Activated CD8-positive, alpha-beta T cell treated with anti-CD3 and anti-CD28 coated beads for 36 hours (primary cell): ENCODE measurements at regions not wholly inside any gene's neighbourhood (a gene's known extent, or its start where the extent isn't known, plus 50 kb on each side); places are given as distances from the start of the nearest gene placed in this dataset.

Experiments used
- ATAC-seq: fragments of 200-7000 bp; cut with Tn5 transposase; one replicate; pipeline ENCODE4 v1.10.0; 2021; ENCODE audit warnings: mild to moderate bottlenecking, moderate library complexity
- CTCF ChIA-PET: fragments of 350-600 bp; sonication (Branson Sonifier 250); formaldehyde crosslinking; loops from one replicate; lab custom pipeline; 2021; ENCODE audit warnings: antibody characterized with exemption; lab: Charles Lee
- POLR2A ChIA-PET: fragments of 350-600 bp; sonication (Branson Sonifier 250); formaldehyde crosslinking; loops from one replicate; lab custom pipeline; 2021; ENCODE audit warnings: antibody characterized with exemption; lab: Charles Lee
- DNase-seq: peaks from one replicate; pipeline ENCODE4 v3.0.0-alpha.2; 2020
- H3K27ac Mint-ChIP-seq: one replicate; pipeline ENCODE4 v1.8.0; 2021; ENCODE audit warnings: mild to moderate bottlenecking, mixed read lengths
- H3K27me3 Mint-ChIP-seq: one replicate; pipeline ENCODE4 v1.8.0; 2021; ENCODE audit warnings: mixed read lengths
- H3K36me3 Mint-ChIP-seq: one replicate; pipeline ENCODE4 v1.8.0; 2021; ENCODE audit warnings: low read depth, mixed read lengths
- H3K4me1 Mint-ChIP-seq: one replicate; pipeline ENCODE4 v1.8.0; 2021; ENCODE audit warnings: low read depth, mixed read lengths
- H3K4me3 Mint-ChIP-seq: one replicate; pipeline ENCODE4 v1.8.0; 2021; ENCODE audit warnings: mild to moderate bottlenecking, moderate library complexity, mixed read lengths
- H3K9me3 Mint-ChIP-seq: one replicate; pipeline ENCODE4 v1.8.0; 2021; ENCODE audit warnings: mixed read lengths
- intact Hi-C: fragments of 100-400 bp; cut with micrococcal nuclease; formaldehyde crosslinking; loops from one replicate; pipeline ENCODE4 v1.10.0; 2022
- TF ChIP-seq, protein P1 (sequence below): fragments of 200-600 bp; IDR thresholded peaks from one replicate; pipeline ENCODE4 v1.8.0; 2022; ENCODE audit warnings: antibody characterized with exemption, mild to moderate bottlenecking

DNA sequence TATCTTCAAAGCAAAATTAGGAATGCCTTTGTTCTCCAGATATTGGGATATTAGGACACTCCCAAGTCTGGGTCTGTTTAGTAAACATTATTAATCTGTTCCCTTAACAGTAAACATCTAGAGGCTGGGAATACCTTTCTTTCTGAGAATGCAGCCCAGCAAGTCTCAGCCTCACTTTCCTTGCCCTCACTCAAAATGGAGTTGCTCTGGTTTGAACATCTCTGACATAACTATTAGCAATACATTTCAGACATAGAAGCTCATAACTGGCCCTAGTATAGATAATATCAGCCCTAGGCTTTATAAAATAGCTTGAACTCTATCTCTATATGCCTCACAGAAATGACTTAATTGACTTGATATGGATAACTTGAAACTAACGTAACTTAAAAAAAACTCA, 299.8 kb downstream of the SPATA18 start:
- no peak overlapping the region for H3K27ac Mint-ChIP-seq
- no peaks in the 10 kb centered on the region for H3K36me3 Mint-ChIP-seq
- intact Hi-C loops = no loop called here
- POLR2A ChIA-PET = no interaction called here
- TF ChIP-seq, protein P1, sequence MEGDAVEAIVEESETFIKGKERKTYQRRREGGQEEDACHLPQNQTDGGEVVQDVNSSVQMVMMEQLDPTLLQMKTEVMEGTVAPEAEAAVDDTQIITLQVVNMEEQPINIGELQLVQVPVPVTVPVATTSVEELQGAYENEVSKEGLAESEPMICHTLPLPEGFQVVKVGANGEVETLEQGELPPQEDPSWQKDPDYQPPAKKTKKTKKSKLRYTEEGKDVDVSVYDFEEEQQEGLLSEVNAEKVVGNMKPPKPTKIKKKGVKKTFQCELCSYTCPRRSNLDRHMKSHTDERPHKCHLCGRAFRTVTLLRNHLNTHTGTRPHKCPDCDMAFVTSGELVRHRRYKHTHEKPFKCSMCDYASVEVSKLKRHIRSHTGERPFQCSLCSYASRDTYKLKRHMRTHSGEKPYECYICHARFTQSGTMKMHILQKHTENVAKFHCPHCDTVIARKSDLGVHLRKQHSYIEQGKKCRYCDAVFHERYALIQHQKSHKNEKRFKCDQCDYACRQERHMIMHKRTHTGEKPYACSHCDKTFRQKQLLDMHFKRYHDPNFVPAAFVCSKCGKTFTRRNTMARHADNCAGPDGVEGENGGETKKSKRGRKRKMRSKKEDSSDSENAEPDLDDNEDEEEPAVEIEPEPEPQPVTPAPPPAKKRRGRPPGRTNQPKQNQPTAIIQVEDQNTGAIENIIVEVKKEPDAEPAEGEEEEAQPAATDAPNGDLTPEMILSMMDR = no peak
- ATAC-seq (no peak), DNase-seq (no peak)
- H3K4me1 Mint-ChIP-seq = no peaks in the 10 kb centered on the region
- no peak overlapping the region for H3K4me3 Mint-ChIP-seq
- no peaks in the 10 kb centered on the region for H3K27me3 Mint-ChIP-seq
- CTCF ChIA-PET = no interaction called here
- H3K9me3 Mint-ChIP-seq = no peaks in the 10 kb centered on the region

- CTCF ChIA-PET = no interaction called here
- no peak overlapping the region for H3K4me3 Mint-ChIP-seq
Measured at GRCh38 chr4:52358366-52358765, 300.7 kb downstream of the USP46 start.

DNA sequence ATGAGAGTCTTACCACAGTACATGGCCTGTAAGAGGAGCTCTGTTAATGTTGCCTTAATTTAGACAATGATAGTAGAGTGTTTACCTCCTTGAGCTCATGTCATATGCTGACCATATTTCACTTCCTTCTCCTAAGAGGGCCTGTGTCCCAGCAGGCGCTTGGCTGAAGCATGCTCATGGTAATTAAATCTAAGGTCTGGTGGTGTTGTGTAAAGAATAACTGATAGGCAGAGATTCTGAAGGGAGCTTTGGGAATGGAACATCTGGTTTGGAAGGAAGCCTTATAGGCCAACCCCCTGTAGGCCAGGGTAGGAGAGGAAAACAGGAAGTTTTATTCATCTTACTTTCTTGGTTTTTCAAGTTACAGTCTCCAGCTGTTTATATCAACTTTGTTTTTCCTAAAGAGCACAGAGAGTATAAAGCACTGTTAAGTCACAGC, 300.2 kb downstream of the USP46 start:
- H3K4me3 Mint-ChIP-seq = no peak overlapping the region
- DNase-seq (no peak), ATAC-seq (no peak)
- intact Hi-C loops = no loop called here
- H3K36me3 Mint-ChIP-seq = no peaks in the 10 kb centered on the region
- H3K9me3 Mint-ChIP-seq = no peaks in the 10 kb centered on the region
- no peak overlapping the region for H3K27ac Mint-ChIP-seq
- no peaks in the 10 kb centered on the region for H3K27me3 Mint-ChIP-seq
- TF ChIP-seq, protein P1 = no peak
- no peaks in the 10 kb centered on the region for H3K4me1 Mint-ChIP-seq
- POLR2A ChIA-PET = no interaction called here
- CTCF ChIA-PET = no interaction called here

More at GRCh38 chr4:52358366-52358765, 300.7 kb downstream of the USP46 start:
- TF ChIP-seq, protein P1 = no peak
- POLR2A ChIA-PET = no interaction called here
- Mint-ChIP-seq H3K36me3 (no peaks in the 10 kb centered on the region), H3K4me1 (no peaks in the 10 kb centered on the region), H3K9me3 (no peaks in the 10 kb centered on the region), H3K27ac (no peak overlapping the region), H3K27me3 (no peaks in the 10 kb centered on the region)
- DNase-seq (no peak), ATAC-seq (no peak)
- intact Hi-C loops = no loop called here

GRCh38 chr4:52366191-52366590, 292.9 kb downstream of the USP46 start:
- TF ChIP-seq, protein P1 = no peak
- H3K4me1 Mint-ChIP-seq = no peaks in the 10 kb centered on the region
- intact Hi-C loops = no loop called here
- H3K4me3 Mint-ChIP-seq = no peak overlapping the region
- H3K27ac Mint-ChIP-seq = no peak overlapping the region
- DNase-seq (no peak), ATAC-seq (no peak)
- no peaks in the 10 kb centered on the region for H3K9me3 Mint-ChIP-seq
- peaks cover 1% of the 10 kb centered on the region for H3K27me3 Mint-ChIP-seq
- no peaks in the 10 kb centered on the region for H3K36me3 Mint-ChIP-seq
- ChIA-PET POLR2A (no interaction called here), CTCF (no interaction called here)

GRCh38 chr4:52366621-52367020, 292.5 kb downstream of the USP46 start:
- no peak overlapping the region for H3K27ac Mint-ChIP-seq
- intact Hi-C loops = no loop called here
- no peaks in the 10 kb centered on the region for H3K9me3 Mint-ChIP-seq
- peaks cover 1% of the 10 kb centered on the region for H3K27me3 Mint-ChIP-seq
- ATAC-seq = no peak
- POLR2A ChIA-PET = no interaction called here
- CTCF ChIA-PET = no interaction called here
- no peak overlapping the region for H3K4me3 Mint-ChIP-seq
- no peaks in the 10 kb centered on the region for H3K4me1 Mint-ChIP-seq
- DNase-seq = no peak
- TF ChIP-seq, protein P1 = no peak
- no peaks in the 10 kb centered on the region for H3K36me3 Mint-ChIP-seq
